ENCODE measurements at regions not wholly inside any gene's neighbourhood (a gene's known extent, or its start where the extent isn't known, plus 50 kb on each side); places are given as distances from the start of the nearest gene placed in this dataset.

- Histone ChIP-seq H4K8ac (ENCODE audit: low read depth, low read length) (no peak overlapping the region), H3K23ac (ENCODE audit: low read length) (no peak overlapping the region), H3K4me2 (ENCODE audit: low read length) (no peak overlapping the region), H3K4me1 (ENCODE audit: control insufficient read depth, low read depth, low read length) (no peaks in the 10 kb centered on the region), H3K27ac (ENCODE audit: low read depth, low read length) (no peak overlapping the region), H3K79me1 (ENCODE audit: low read length) (no peaks in the 10 kb centered on the region), H2AK5ac (ENCODE audit: low read length) (no peak overlapping the region), H2BK5ac (ENCODE audit: low read length) (no peak overlapping the region), H3K4ac (ENCODE audit: low read depth, low read length) (no peak overlapping the region), H3K36me3 (ENCODE audit: control insufficient read depth, insufficient read depth, low read length) (no peaks in the 10 kb centered on the region), H2BK15ac (replicated peaks; ENCODE audit: low read depth) (no peak overlapping the region), H3K79me2 (ENCODE audit: control insufficient read depth, insufficient read depth, low read length) (no peaks in the 10 kb centered on the region), H2BK120ac (ENCODE audit: low read depth, low read length) (no peak overlapping the region), H3K18ac (ENCODE audit: low read length) (no peak overlapping the region), H3K4me3 (ENCODE audit: low read length) (no peak overlapping the region), H3K27me3 (ENCODE audit: insufficient read depth, low read length, poor library complexity) (no peaks in the 10 kb centered on the region), H3K9ac (ENCODE audit: low read length) (no peak overlapping the region), H4K5ac (ENCODE audit: low read length) (no peak overlapping the region), H3K56ac (ENCODE audit: low read length) (no peak overlapping the region)
- no peak for DNase-seq
- no CpG with 5 or more reads among the region's 4 CpGs for WGBS (ENCODE audit: extremely low coverage, insufficient coverage, low lambda C conversion rate)
Observed at GRCh38 chr6:147772724-147773123, 264.2 kb downstream of the SAMD5 start.

DNA sequence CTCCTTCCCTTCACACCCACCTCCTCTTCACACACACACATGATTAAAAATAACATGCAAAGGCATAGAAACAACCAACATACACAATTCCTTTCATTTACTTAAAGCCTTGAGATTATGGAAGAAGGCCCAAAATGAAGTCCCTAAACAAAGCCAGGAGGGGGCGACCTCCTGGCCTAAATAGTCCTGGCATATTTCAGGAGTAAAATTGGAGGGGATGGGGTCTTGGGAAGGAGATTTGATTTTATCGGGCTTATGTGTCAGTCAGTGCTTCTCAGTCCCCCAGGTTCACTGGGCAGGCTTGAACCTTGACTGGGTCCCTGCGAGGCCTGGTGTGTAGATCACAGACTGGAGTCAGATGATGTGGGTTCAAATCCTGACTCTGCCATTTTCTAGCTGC is 266.4 kb downstream of the SAMD5 start:
- no peaks in the 10 kb centered on the region for H3K79me2 ChIP-seq (ENCODE audit: control insufficient read depth, insufficient read depth, low read length)
- H3K36me3 ChIP-seq (ENCODE audit: control insufficient read depth, insufficient read depth, low read length) = no peaks in the 10 kb centered on the region
- no peaks in the 10 kb centered on the region for H3K27me3 ChIP-seq (ENCODE audit: insufficient read depth, low read length, poor library complexity)
- no peak overlapping the region for H3K56ac ChIP-seq (ENCODE audit: low read length)
- H3K79me1 ChIP-seq (ENCODE audit: low read length) = no peaks in the 10 kb centered on the region
- peak; percentile 59 for DNase-seq
- H3K9ac ChIP-seq (ENCODE audit: low read length) = no peak overlapping the region
- WGBS (ENCODE audit: extremely low coverage, insufficient coverage, low lambda C conversion rate) = no CpG with 5 or more reads among the region's 3 CpGs
- H2BK120ac ChIP-seq (ENCODE audit: low read depth, low read length) = no peak overlapping the region
- H3K4me1 ChIP-seq (ENCODE audit: control insufficient read depth, low read depth, low read length) = no peaks in the 10 kb centered on the region
- H3K23ac ChIP-seq (ENCODE audit: low read length) = no peak overlapping the region
- H2BK15ac ChIP-seq (replicated peaks; ENCODE audit: low read depth) = no peak overlapping the region
- no peak overlapping the region for H3K4me2 ChIP-seq (ENCODE audit: low read length)
- no peak overlapping the region for H2AK5ac ChIP-seq (ENCODE audit: low read length)
- no peak overlapping the region for H3K4me3 ChIP-seq (ENCODE audit: low read length)
- no peak overlapping the region for H4K5ac ChIP-seq (ENCODE audit: low read length)
- H4K8ac ChIP-seq (ENCODE audit: low read depth, low read length) = no peak overlapping the region
- H3K18ac ChIP-seq (ENCODE audit: low read length) = no peak overlapping the region
- no peak overlapping the region for H3K4ac ChIP-seq (ENCODE audit: low read depth, low read length)
- no peak overlapping the region for H2BK5ac ChIP-seq (ENCODE audit: low read length)
- H3K27ac ChIP-seq (ENCODE audit: low read depth, low read length) = no peak overlapping the region

DNA sequence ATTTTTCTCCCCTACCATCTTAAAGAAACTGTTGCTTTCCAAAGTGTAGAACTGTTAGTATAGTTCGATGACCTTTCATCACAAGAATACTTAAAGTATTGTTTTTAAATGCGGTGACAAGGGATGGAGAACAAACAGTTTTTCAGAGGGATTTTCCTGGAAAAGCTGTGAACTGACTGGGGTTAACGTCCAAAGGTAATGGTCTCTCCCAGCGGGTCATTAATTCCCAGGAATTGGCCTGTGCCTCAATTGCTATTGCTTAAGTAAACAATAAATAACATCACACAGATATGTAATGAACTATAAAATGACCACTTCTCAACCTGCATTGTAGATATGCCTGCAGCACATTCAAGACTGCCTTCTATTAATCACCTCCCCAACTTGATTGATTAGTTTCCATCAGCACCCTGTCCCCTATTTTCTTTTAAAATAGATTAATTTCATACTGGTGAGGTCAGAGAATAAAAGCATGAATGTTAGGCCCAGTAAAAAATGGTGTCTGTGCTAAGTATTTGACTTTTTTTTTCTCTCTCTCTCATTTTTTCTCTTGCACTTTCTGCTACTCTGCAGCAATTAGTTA is 268.2 kb downstream of the SAMD5 start:
- no peaks in the 10 kb centered on the region for H3K4me1 ChIP-seq (ENCODE audit: control insufficient read depth, low read depth, low read length)
- H2AK5ac ChIP-seq (ENCODE audit: low read length) = no peak overlapping the region
- no peak overlapping the region for H3K4me2 ChIP-seq (ENCODE audit: low read length)
- no peak overlapping the region for H3K23ac ChIP-seq (ENCODE audit: low read length)
- no peak for DNase-seq
- no peaks in the 10 kb centered on the region for H3K79me2 ChIP-seq (ENCODE audit: control insufficient read depth, insufficient read depth, low read length)
- H2BK5ac ChIP-seq (ENCODE audit: low read length) = no peak overlapping the region
- H3K36me3 ChIP-seq (ENCODE audit: control insufficient read depth, insufficient read depth, low read length) = no peaks in the 10 kb centered on the region
- no peak overlapping the region for H3K27ac ChIP-seq (ENCODE audit: low read depth, low read length)
- no peak overlapping the region for H3K4me3 ChIP-seq (ENCODE audit: low read length)
- no peak overlapping the region for H2BK120ac ChIP-seq (ENCODE audit: low read depth, low read length)
- H2BK15ac ChIP-seq (replicated peaks; ENCODE audit: low read depth) = no peak overlapping the region
- no CpG with 5 or more reads among the region's 4 CpGs for WGBS (ENCODE audit: extremely low coverage, insufficient coverage, low lambda C conversion rate)
- H3K27me3 ChIP-seq (ENCODE audit: insufficient read depth, low read length, poor library complexity) = no peaks in the 10 kb centered on the region
- no peak overlapping the region for H4K8ac ChIP-seq (ENCODE audit: low read depth, low read length)
- no peaks in the 10 kb centered on the region for H3K79me1 ChIP-seq (ENCODE audit: low read length)
- H3K56ac ChIP-seq (ENCODE audit: low read length) = no peak overlapping the region
- no peak overlapping the region for H4K5ac ChIP-seq (ENCODE audit: low read length)
- no peak overlapping the region for H3K18ac ChIP-seq (ENCODE audit: low read length)
- no peak overlapping the region for H3K9ac ChIP-seq (ENCODE audit: low read length)
- no peak overlapping the region for H3K4ac ChIP-seq (ENCODE audit: low read depth, low read length)

DNA sequence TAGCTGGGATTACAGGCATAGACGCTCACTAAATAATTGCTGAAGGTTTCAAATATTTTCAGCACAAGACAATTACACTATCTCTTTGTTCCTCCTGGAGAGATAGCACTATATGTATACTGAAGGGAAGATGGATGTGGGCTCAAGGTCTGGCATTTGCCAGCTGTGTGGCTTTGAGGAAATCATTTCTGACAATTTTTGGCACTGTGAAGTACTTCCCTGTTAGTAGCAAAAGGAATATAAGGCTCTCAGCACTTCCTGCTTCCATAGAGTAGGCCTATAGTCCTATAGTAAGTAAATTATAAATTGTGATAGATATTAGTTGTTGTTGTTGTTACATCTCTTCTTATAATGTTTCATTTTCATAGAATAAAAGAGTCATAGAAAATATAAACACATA is 271.1 kb downstream of the SAMD5 start:
- DNase-seq = no peak
- Histone ChIP-seq H3K18ac (ENCODE audit: low read length) (no peak overlapping the region), H2AK5ac (ENCODE audit: low read length) (no peak overlapping the region), H3K4ac (ENCODE audit: low read depth, low read length) (no peak overlapping the region), H3K79me2 (ENCODE audit: control insufficient read depth, insufficient read depth, low read length) (no peaks in the 10 kb centered on the region), H2BK5ac (ENCODE audit: low read length) (no peak overlapping the region), H3K9ac (ENCODE audit: low read length) (no peak overlapping the region), H3K4me2 (ENCODE audit: low read length) (no peak overlapping the region), H3K79me1 (ENCODE audit: low read length) (no peaks in the 10 kb centered on the region), H3K36me3 (ENCODE audit: control insufficient read depth, insufficient read depth, low read length) (no peaks in the 10 kb centered on the region), H3K27me3 (ENCODE audit: insufficient read depth, low read length, poor library complexity) (no peaks in the 10 kb centered on the region), H3K56ac (ENCODE audit: low read length) (no peak overlapping the region), H3K4me1 (ENCODE audit: control insufficient read depth, low read depth, low read length) (no peaks in the 10 kb centered on the region), H4K8ac (ENCODE audit: low read depth, low read length) (no peak overlapping the region), H3K23ac (ENCODE audit: low read length) (no peak overlapping the region), H2BK15ac (replicated peaks; ENCODE audit: low read depth) (no peak overlapping the region), H3K4me3 (ENCODE audit: low read length) (no peak overlapping the region), H3K27ac (ENCODE audit: low read depth, low read length) (no peak overlapping the region), H2BK120ac (ENCODE audit: low read depth, low read length) (no peak overlapping the region), H4K5ac (ENCODE audit: low read length) (no peak overlapping the region)
- no CpG with 5 or more reads among the region's 1 CpG for WGBS (ENCODE audit: extremely low coverage, insufficient coverage, low lambda C conversion rate)

GRCh38 chr6:147782302-147782701 is 273.8 kb downstream of the SAMD5 start:
- no peak overlapping the region for H3K4ac ChIP-seq (ENCODE audit: low read depth, low read length)
- H3K56ac ChIP-seq (ENCODE audit: low read length) = no peak overlapping the region
- no peak overlapping the region for H3K23ac ChIP-seq (ENCODE audit: low read length)
- H3K4me3 ChIP-seq (ENCODE audit: low read length) = no peak overlapping the region
- no peak overlapping the region for H2AK5ac ChIP-seq (ENCODE audit: low read length)
- H2BK120ac ChIP-seq (ENCODE audit: low read depth, low read length) = no peak overlapping the region
- no peak overlapping the region for H3K9ac ChIP-seq (ENCODE audit: low read length)
- no peak overlapping the region for H3K18ac ChIP-seq (ENCODE audit: low read length)
- H3K4me2 ChIP-seq (ENCODE audit: low read length) = no peak overlapping the region
- H4K8ac ChIP-seq (ENCODE audit: low read depth, low read length) = no peak overlapping the region
- H3K79me1 ChIP-seq (ENCODE audit: low read length) = no peaks in the 10 kb centered on the region
- no CpG with 5 or more reads among the region's 3 CpGs for WGBS (ENCODE audit: extremely low coverage, insufficient coverage, low lambda C conversion rate)
- H3K27me3 ChIP-seq (ENCODE audit: insufficient read depth, low read length, poor library complexity) = no peaks in the 10 kb centered on the region
- H3K4me1 ChIP-seq (ENCODE audit: control insufficient read depth, low read depth, low read length) = no peaks in the 10 kb centered on the region
- no peaks in the 10 kb centered on the region for H3K79me2 ChIP-seq (ENCODE audit: control insufficient read depth, insufficient read depth, low read length)
- no peak overlapping the region for H2BK5ac ChIP-seq (ENCODE audit: low read length)
- DNase-seq = peak; percentile 60
- H3K36me3 ChIP-seq (ENCODE audit: control insufficient read depth, insufficient read depth, low read length) = no peaks in the 10 kb centered on the region
- no peak overlapping the region for H2BK15ac ChIP-seq (replicated peaks; ENCODE audit: low read depth)
- H4K5ac ChIP-seq (ENCODE audit: low read length) = no peak overlapping the region
- no peak overlapping the region for H3K27ac ChIP-seq (ENCODE audit: low read depth, low read length)

- H3K23ac ChIP-seq (ENCODE audit: low read length) = no peak overlapping the region
Observed at GRCh38 chr6:147784371-147784770, 275.9 kb downstream of the SAMD5 start.

More at GRCh38 chr6:147784371-147784770, 275.9 kb downstream of the SAMD5 start:
- Histone ChIP-seq H3K4me1 (ENCODE audit: control insufficient read depth, low read depth, low read length) (no peaks in the 10 kb centered on the region), H3K56ac (ENCODE audit: low read length) (no peak overlapping the region), H4K8ac (ENCODE audit: low read depth, low read length) (no peak overlapping the region), H3K27ac (ENCODE audit: low read depth, low read length) (no peak overlapping the region), H3K79me1 (ENCODE audit: low read length) (no peaks in the 10 kb centered on the region), H2BK15ac (replicated peaks; ENCODE audit: low read depth) (no peak overlapping the region), H2AK5ac (ENCODE audit: low read length) (no peak overlapping the region), H3K79me2 (ENCODE audit: control insufficient read depth, insufficient read depth, low read length) (no peaks in the 10 kb centered on the region), H3K9ac (ENCODE audit: low read length) (no peak overlapping the region), H3K18ac (ENCODE audit: low read length) (no peak overlapping the region), H2BK120ac (ENCODE audit: low read depth, low read length) (no peak overlapping the region), H2BK5ac (ENCODE audit: low read length) (no peak overlapping the region), H3K4me2 (ENCODE audit: low read length) (no peak overlapping the region), H3K4me3 (ENCODE audit: low read length) (no peak overlapping the region), H3K27me3 (ENCODE audit: insufficient read depth, low read length, poor library complexity) (no peaks in the 10 kb centered on the region), H3K4ac (ENCODE audit: low read depth, low read length) (no peak overlapping the region), H4K5ac (ENCODE audit: low read length) (no peak overlapping the region), H3K36me3 (ENCODE audit: control insufficient read depth, insufficient read depth, low read length) (no peaks in the 10 kb centered on the region)
- WGBS (ENCODE audit: extremely low coverage, insufficient coverage, low lambda C conversion rate) = no CpG with 5 or more reads among the region's 2 CpGs
- DNase-seq = no peak
